ENCODE measurements at regions not wholly inside any gene's neighbourhood (a gene's known extent, or its start where the extent isn't known, plus 50 kb on each side); places are given as distances from the start of the nearest gene placed in this dataset.

GRCh38 chr2:223532161-223532560 is 70.0 kb downstream of the SCG2 start (continued):
- TF ChIP-seq POLR2AphosphoS2 (IDR thresholded peaks at IDR 0.05; ENCODE audit: low read depth, low read length) = no peak
- TF ChIP-seq BRCA1 (IDR thresholded peaks at IDR 0.05; ENCODE audit: low read depth, low read length) = no peak
- no peak for TF ChIP-seq BCLAF1 (IDR thresholded peaks at IDR 0.05)
- no peak for TF ChIP-seq USF2 (IDR thresholded peaks at IDR 0.05; ENCODE audit: borderline replicate concordance, low read depth, low read length)
- no peak for TF ChIP-seq YY1 (IDR thresholded peaks at IDR 0.05; ENCODE audit: low read depth, low read length)
- TF ChIP-seq, protein P1, sequence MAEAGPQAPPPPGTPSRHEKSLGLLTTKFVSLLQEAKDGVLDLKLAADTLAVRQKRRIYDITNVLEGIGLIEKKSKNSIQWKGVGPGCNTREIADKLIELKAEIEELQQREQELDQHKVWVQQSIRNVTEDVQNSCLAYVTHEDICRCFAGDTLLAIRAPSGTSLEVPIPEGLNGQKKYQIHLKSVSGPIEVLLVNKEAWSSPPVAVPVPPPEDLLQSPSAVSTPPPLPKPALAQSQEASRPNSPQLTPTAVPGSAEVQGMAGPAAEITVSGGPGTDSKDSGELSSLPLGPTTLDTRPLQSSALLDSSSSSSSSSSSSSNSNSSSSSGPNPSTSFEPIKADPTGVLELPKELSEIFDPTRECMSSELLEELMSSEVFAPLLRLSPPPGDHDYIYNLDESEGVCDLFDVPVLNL (IDR thresholded peaks at IDR 0.05; ENCODE audit: low read depth, low read length) = no peak
- no peak for TF ChIP-seq PML (IDR thresholded peaks at IDR 0.05; ENCODE audit: low read length)

GRCh38 chr2:223532712-223533111 is 69.4 kb downstream of the SCG2 start:
- Histone ChIP-seq H4K20me1 (ENCODE audit: control insufficient read depth, insufficient read depth) (no peaks in the 10 kb centered on the region), H3K27me3 (replicated peaks in 1 of 2; ENCODE audit: control insufficient read depth in 2 of 2, insufficient read depth in 2 of 2, low read length in 1 of 2) (no peaks in the 10 kb centered on the region; a peak in 1 of 4 replicates), H3K36me3 (ENCODE audit: control insufficient read depth in 2 of 2, insufficient read depth in 2 of 2, low read length in 1 of 2) (no peaks in the 10 kb centered on the region), H3K9ac (ENCODE audit: control insufficient read depth, insufficient read depth, low read length) (no peak overlapping the region), H3K4me3 (no peak overlapping the region), H3K9me3 (replicated peaks; ENCODE audit: control insufficient read depth, insufficient read depth, low read length) (no peaks in the 10 kb centered on the region), H3K79me2 (ENCODE audit: control insufficient read depth, insufficient read depth, low read length) (no peaks in the 10 kb centered on the region), H3K4me2 (ENCODE audit: control insufficient read depth, insufficient read depth) (no peak overlapping the region), H3K27ac (ENCODE audit: control insufficient read depth, insufficient read depth) (no peak overlapping the region), H3K4me1 (ENCODE audit: control insufficient read depth, insufficient read depth, low read length) (no peaks in the 10 kb centered on the region), H2AFZ (ENCODE audit: control insufficient read depth, low read depth, low read length) (no peak overlapping the region)
- ChIA-PET CTCF (no interaction called here), POLR2A (no interaction called here), SMC1A (ENCODE audit: uncharacterized antibody, unreplicated experiment) (no interaction called here), RAD21 (ENCODE audit: unreplicated experiment) (no interaction called here)
- DNase-seq (ENCODE audit: low read depth, low spot score) (no peak), ATAC-seq (no peak), FAIRE-seq (no peak)
- intact Hi-C loops (cut with micrococcal nuclease; ENCODE audit: unreplicated experiment) (no loop called here), in situ Hi-C loops (cut with MboI) (no loop called here)
- 40% methylated on average over 1 of the region's 1 CpG for WGBS (ENCODE audit: insufficient coverage, insufficient replicate concordance, low lambda C conversion rate, missing lambda C conversion rate)
- no TSS peak for BruUV-seq (replicated peaks)
- TF ChIP-seq SREBF2 (IDR thresholded peaks at IDR 0.05; ENCODE audit: low read length) = no peak
- TF ChIP-seq IRF4 (IDR thresholded peaks at IDR 0.05; ENCODE audit: low read depth, low read length) = no peak
- no peak for TF ChIP-seq KAT2A (conservative IDR thresholded peaks at IDR 0.05; ENCODE audit: control insufficient read depth, low read depth, low read length)
- no peak for TF ChIP-seq RBBP5 (conservative IDR thresholded peaks at IDR 0.05)
- TF ChIP-seq YBX1 (IDR thresholded peaks at IDR 0.05) = no peak
- TF ChIP-seq ZZZ3 (IDR thresholded peaks at IDR 0.05; ENCODE audit: control insufficient read depth, insufficient read length, low read depth) = no peak
- TF ChIP-seq, protein P2, sequence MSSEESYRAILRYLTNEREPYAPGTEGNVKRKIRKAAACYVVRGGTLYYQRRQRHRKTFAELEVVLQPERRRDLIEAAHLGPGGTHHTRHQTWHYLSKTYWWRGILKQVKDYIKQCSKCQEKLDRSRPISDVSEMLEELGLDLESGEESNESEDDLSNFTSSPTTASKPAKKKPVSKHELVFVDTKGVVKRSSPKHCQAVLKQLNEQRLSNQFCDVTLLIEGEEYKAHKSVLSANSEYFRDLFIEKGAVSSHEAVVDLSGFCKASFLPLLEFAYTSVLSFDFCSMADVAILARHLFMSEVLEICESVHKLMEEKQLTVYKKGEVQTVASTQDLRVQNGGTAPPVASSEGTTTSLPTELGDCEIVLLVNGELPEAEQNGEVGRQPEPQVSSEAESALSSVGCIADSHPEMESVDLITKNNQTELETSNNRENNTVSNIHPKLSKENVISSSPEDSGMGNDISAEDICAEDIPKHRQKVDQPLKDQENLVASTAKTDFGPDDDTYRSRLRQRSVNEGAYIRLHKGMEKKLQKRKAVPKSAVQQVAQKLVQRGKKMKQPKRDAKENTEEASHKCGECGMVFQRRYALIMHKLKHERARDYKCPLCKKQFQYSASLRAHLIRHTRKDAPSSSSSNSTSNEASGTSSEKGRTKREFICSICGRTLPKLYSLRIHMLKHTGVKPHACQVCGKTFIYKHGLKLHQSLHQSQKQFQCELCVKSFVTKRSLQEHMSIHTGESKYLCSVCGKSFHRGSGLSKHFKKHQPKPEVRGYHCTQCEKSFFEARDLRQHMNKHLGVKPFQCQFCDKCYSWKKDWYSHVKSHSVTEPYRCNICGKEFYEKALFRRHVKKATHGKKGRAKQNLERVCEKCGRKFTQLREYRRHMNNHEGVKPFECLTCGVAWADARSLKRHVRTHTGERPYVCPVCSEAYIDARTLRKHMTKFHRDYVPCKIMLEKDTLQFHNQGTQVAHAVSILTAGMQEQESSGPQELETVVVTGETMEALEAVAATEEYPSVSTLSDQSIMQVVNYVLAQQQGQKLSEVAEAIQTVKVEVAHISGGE (CRISPR knock-in tag; IDR thresholded peaks at IDR 0.05) = no peak
- no peak for TF ChIP-seq RB1 (IDR thresholded peaks at IDR 0.05; ENCODE audit: borderline replicate concordance)
- TF ChIP-seq RELA (IDR thresholded peaks at IDR 0.05; ENCODE audit: borderline replicate concordance, partially characterized antibody) = no peak
- no peak for TF ChIP-seq TCF3 (IDR thresholded peaks at IDR 0.05; ENCODE audit: borderline replicate concordance, insufficient read depth, low read depth, low read length)
- no peak for TF ChIP-seq CBX5 (IDR thresholded peaks at IDR 0.05; ENCODE audit: low read depth)

Data from GM12878 (cell line).